Sigmoid colon (tissue), 6 donors: ENCODE measurements at regions not wholly inside any gene's neighbourhood (a gene's known extent, or its start where the extent isn't known, plus 50 kb on each side); places are given as distances from the start of the nearest gene placed in this dataset.
"Not testable (repeated sequence)": the region's sequence is repeated elsewhere in the genome, so short reads cannot be mapped to it uniquely, and the experiment has no call there.

Experiments
- DNase-seq: peaks from one replicate; pipeline ENCODE4 v3.0.0-alpha.2; 2019
- H3K27ac ChIP-seq, 4 donors: fragments of 200-600 bp; sonication (generic); one replicate each; pipeline ENCODE4 v1.5.1; 2016 to 2019; ENCODE audit warnings: mild to moderate bottlenecking in 1 of 4
- H3K27me3 ChIP-seq, 3 donors: fragments of 200-600 bp; sonication (generic); one replicate each; pipeline ENCODE4 v1.5.1; 2019; ENCODE audit warnings: mild to moderate bottlenecking in 1 of 3
- H3K36me3 ChIP-seq, 4 donors: fragments of 200-600 bp; sonication (generic); one replicate each; pipeline ENCODE4 v1.5.1; 2016 to 2019
- H3K4me1 ChIP-seq, 4 donors: fragments of 200-600 bp; sonication (generic); one replicate each; pipeline ENCODE4 v1.5.1; 2017 to 2019
- H3K4me3 ChIP-seq, 4 donors: fragments of 200-600 bp; sonication (generic); one replicate each; pipeline ENCODE4 v1.5.1; 2017 to 2019; ENCODE audit warnings: mild to moderate bottlenecking in 2 of 4, moderate library complexity in 1 of 4
- H3K9me3 ChIP-seq, 4 donors: fragments of 200-600 bp in 3 of 4; sonication (generic) in 3 of 4; one replicate each; pipeline versions ENCODE4 v1.5.1 to v1.6.1; 2013 to 2019
- CTCF ChIP-seq, 4 experiments: fragments of 450-650 bp in 3 of 4; fragments of 200-600 bp in 1 of 4; IDR thresholded peaks; one replicate each; pipeline ENCODE4 v1.5.1; 2016 to 2019; ENCODE audit warnings: antibody characterized with exemption in 4 of 4, mild to moderate bottlenecking in 3 of 4, moderate library complexity in 2 of 4
- EP300 ChIP-seq, 4 donors: sonication (generic); formaldehyde crosslinking; IDR thresholded peaks; one replicate each; pipeline ENCODE4 v1.6.1; 2017; ENCODE audit warnings: antibody characterized with exemption in 4 of 4
- POLR2A ChIP-seq, 2 donors: fragments of 450-650 bp; IDR thresholded peaks; one replicate each; pipeline ENCODE4 v1.6.1; 2016; ENCODE audit warnings: antibody characterized with exemption in 2 of 2, mild to moderate bottlenecking in 2 of 2, moderate library complexity in 2 of 2
- POLR2AphosphoS5 ChIP-seq, 4 donors: sonication (generic); formaldehyde crosslinking; IDR thresholded peaks; one replicate each; pipeline ENCODE4 v1.6.1; 2017; ENCODE audit warnings: antibody characterized with exemption in 4 of 4
- WGBS, 2 donors: extraction: QIAGEN DNeasy Blood & Tissue Kit; methylation state at CpG; one replicate each; pipeline ENCODE4 v1.1.7; 2013; 5-methylcytosine and 5-hydroxymethylcytosine counted together
- intact Hi-C: fragments of 100-400 bp; cut with DNase I; formaldehyde crosslinking; loops from one replicate; pipeline ENCODE4 v1.15.1; 2023
- donor health status: healthy with polysubstance abuse.
- donor health status: healthy.

GRCh38 chrX:1118572-1119199 lies 93.8 kb downstream of the CRLF2 start:
- Histone ChIP-seq H3K27me3 (peaks cover 0 to 22% (median 7%) of the 10 kb centered on the region in 3 donors), H3K9me3 (peaks cover 0 to 5% (median 0%) of the 10 kb centered on the region in 4 donors), H3K4me3 (no peak overlapping the region), H3K36me3 (no peaks in the 10 kb centered on the region), H3K27ac (no peak overlapping the region), H3K4me1 (no peaks in the 10 kb centered on the region)
- no peak for TF ChIP-seq CTCF (IDR thresholded peaks at IDR 0.05)
- TF ChIP-seq POLR2AphosphoS5 (IDR thresholded peaks at IDR 0.05): no peak
- TF ChIP-seq EP300 (IDR thresholded peaks at IDR 0.05): no peak
- no peak for TF ChIP-seq POLR2A (IDR thresholded peaks at IDR 0.05)
- WGBS, 2 donors: 88 to 91% methylated on average over 4 of the region's 4 CpGs
- no peak for DNase-seq
- intact Hi-C loops: no loop called here

GRCh38 chrX:1115411-1115810 lies 97.0 kb downstream of the CRLF2 start:
- intact Hi-C loops, DNase-seq: not testable (repeated sequence)
- peaks cover 0 to 25% (median 4%) of the 10 kb centered on the region in 3 donors for H3K27me3 ChIP-seq

GRCh38 chrX:1112321-1112720 lies 100.1 kb downstream of the CRLF2 start:
- intact Hi-C loops: no loop called here
- H3K36me3 ChIP-seq: no peaks in the 10 kb centered on the region
- no peaks in the 10 kb centered on the region for H3K4me1 ChIP-seq
- peaks cover 0 to 5% (median 0%) of the 10 kb centered on the region in 4 donors for H3K9me3 ChIP-seq
- no peak overlapping the region for H3K4me3 ChIP-seq
- H3K27me3 ChIP-seq: peaks cover 0 to 42% (median 7%) of the 10 kb centered on the region in 3 donors
- no peak for DNase-seq
- H3K27ac ChIP-seq: no peak overlapping the region
- TF ChIP-seq EP300 (IDR thresholded peaks at IDR 0.05) (no peak), POLR2AphosphoS5 (IDR thresholded peaks at IDR 0.05) (no peak), POLR2A (IDR thresholded peaks at IDR 0.05) (no peak), CTCF (IDR thresholded peaks at IDR 0.05) (no peak)
- WGBS, 2 donors: 45 to 63% methylated on average over 9 of the region's 9 CpGs

More at GRCh38 chrX:1115411-1115810, 97.0 kb downstream of the CRLF2 start:
- H3K4me1 ChIP-seq, H3K36me3 ChIP-seq, H3K4me3 ChIP-seq, H3K9me3 ChIP-seq, H3K27ac ChIP-seq: not testable (repeated sequence)
- 94 to 95% methylated on average over 12 of the region's 12 CpGs for WGBS, 2 donors

- TF ChIP-seq POLR2AphosphoS5 (IDR thresholded peaks at IDR 0.05) (no peak), CTCF (IDR thresholded peaks at IDR 0.05) (no peak), EP300 (IDR thresholded peaks at IDR 0.05) (no peak), POLR2A (IDR thresholded peaks at IDR 0.05) (no peak)
- Histone ChIP-seq H3K27me3 (peaks cover 0 to 42% (median 7%) of the 10 kb centered on the region in 3 donors), H3K36me3 (no peaks in the 10 kb centered on the region), H3K9me3 (peaks cover 0 to 5% (median 0%) of the 10 kb centered on the region in 4 donors), H3K27ac (no peak overlapping the region), H3K4me3 (no peak overlapping the region), H3K4me1 (no peaks in the 10 kb centered on the region)
- DNase-seq: no peak
- 6 to 21% methylated on average over 17 of the region's 17 CpGs for WGBS, 2 donors
- intact Hi-C loops: no loop called here
Observed at GRCh38 chrX:1111601-1112300, 100.7 kb downstream of the CRLF2 start.

- peaks cover 0 to 49% (median 12%) of the 10 kb centered on the region in 3 donors for H3K27me3 ChIP-seq
- intact Hi-C loops: no loop called here
- 83 to 88% methylated on average over 5 of the region's 5 CpGs for WGBS, 2 donors
Observed at GRCh38 chrX:1109580-1110119, 102.8 kb downstream of the CRLF2 start.

More at GRCh38 chrX:1109580-1110119, 102.8 kb downstream of the CRLF2 start:
- Histone ChIP-seq H3K36me3 (no peaks in the 10 kb centered on the region), H3K4me3 (no peak overlapping the region), H3K9me3 (peaks cover 0 to 2% (median 0%) of the 10 kb centered on the region in 4 donors), H3K4me1 (no peaks in the 10 kb centered on the region), H3K27ac (no peak overlapping the region)
- DNase-seq: no peak
- TF ChIP-seq POLR2A (IDR thresholded peaks at IDR 0.05) (no peak), EP300 (IDR thresholded peaks at IDR 0.05) (no peak), POLR2AphosphoS5 (IDR thresholded peaks at IDR 0.05) (no peak), CTCF (IDR thresholded peaks at IDR 0.05) (no peak)
